Gastrocnemius medialis (tissue), 4 donors: ENCODE measurements at regions not wholly inside any gene's neighbourhood (a gene's known extent, or its start where the extent isn't known, plus 50 kb on each side); places are given as distances from the start of the nearest gene placed in this dataset.
A peak's percentile ranks its signal among the peaks of the same experiment; 100 is the strongest.

Experiments used
- ATAC-seq, 2 donors: fragments of 150-250 bp; one replicate each; pipeline ENCODE4 v1.9.1; 2016
- DNase-seq, 2 donors: peaks; one replicate each; pipeline ENCODE4 v3.0.0-alpha.2; 2019
- H3K27ac ChIP-seq, 4 donors: fragments of 200-600 bp; sonication (generic); 1 replicate in 1 of 4; 2 replicates in 3 of 4; pipeline ENCODE4 v1.5.1; 2016 to 2018; ENCODE audit warnings: mild to moderate bottlenecking in 2 of 4, moderate library complexity in 1 of 4
- H3K27me3 ChIP-seq, 3 donors: fragments of 200-600 bp; sonication (generic) in 2 of 3; 1 replicate in 1 of 3; 2 replicates in 2 of 3; pipeline versions ENCODE4 v1.5.1 to v1.6.0; 2016 to 2019; ENCODE audit warnings: mild to moderate bottlenecking in 1 of 3, moderate library complexity in 1 of 3
- H3K36me3 ChIP-seq, 2 donors: fragments of 200-600 bp; sonication (generic) in 1 of 2; one replicate each; pipeline ENCODE4 v1.5.1; 2017 to 2018
- H3K4me1 ChIP-seq, 2 donors: fragments of 200-600 bp; sonication (generic) in 1 of 2; one replicate each; pipeline ENCODE4 v1.5.1; 2016 to 2017; ENCODE audit warnings: mild to moderate bottlenecking in 2 of 2
- H3K4me3 ChIP-seq, 4 donors: fragments of 200-600 bp; sonication (generic) in 3 of 4; 1 replicate in 1 of 4; 2 replicates in 3 of 4; pipeline ENCODE4 v1.5.1; 2016 to 2019; ENCODE audit warnings: mild to moderate bottlenecking in 2 of 4
- H3K9me3 ChIP-seq, 3 donors: fragments of 200-600 bp; sonication (generic) in 2 of 3; 1 replicate in 1 of 3; 2 replicates in 2 of 3; pipeline ENCODE4 v1.5.1; 2016 to 2019
- CTCF ChIP-seq, 5 experiments: fragments of 450-650 bp in 3 of 5; fragments of 200-600 bp in 2 of 5; sonication (generic) in 2 of 5; IDR thresholded peaks in 4 of 5; conservative IDR thresholded peaks in 1 of 5; 1 replicate in 4 of 5; 2 replicates in 1 of 5; pipeline ENCODE4 v1.5.1; 2016 to 2019; ENCODE audit warnings: antibody characterized with exemption in 5 of 5, mild to moderate bottlenecking in 3 of 5, moderate library complexity in 3 of 5
- POLR2A ChIP-seq, 2 donors: fragments of 450-650 bp; IDR thresholded peaks; one replicate each; pipeline ENCODE4 v1.6.1; 2017; ENCODE audit warnings: antibody characterized with exemption in 2 of 2, mild to moderate bottlenecking in 2 of 2, moderate library complexity in 2 of 2
- in situ Hi-C, 4 donors: fragments of 200-750 bp; cut with MboI; loops; one replicate each; pipeline versions ENCODE4 v1.15.0 to v1.8.0; 2017; ENCODE audit warnings: low sequenced_read_pairs in 4 of 4
- intact Hi-C: fragments of 100-400 bp; cut with DNase I; formaldehyde crosslinking; loops from one replicate; pipeline ENCODE4 v1.15.1; 2023; ENCODE audit warnings: low total_unique reads

GRCh38 chr2:160908157-160908556 lies 252.1 kb upstream of the TANK start:
- Histone ChIP-seq H3K4me1 (no peaks in the 10 kb centered on the region), H3K27me3 (no peaks in the 10 kb centered on the region), H3K27ac (no peak overlapping the region), H3K9me3 (no peaks in the 10 kb centered on the region), H3K4me3 (no peak overlapping the region), H3K36me3 (no peaks in the 10 kb centered on the region)
- intact Hi-C loops, result no loop called here
- ATAC-seq (no peak), DNase-seq (no peak)
- in situ Hi-C loops, result no loop called here
- TF ChIP-seq CTCF (IDR thresholded peaks at IDR 0.05 in 4 of 5, conservative IDR thresholded peaks at IDR 0.05 in 1 of 5) (no peak), POLR2A (IDR thresholded peaks at IDR 0.05) (no peak)

DNA sequence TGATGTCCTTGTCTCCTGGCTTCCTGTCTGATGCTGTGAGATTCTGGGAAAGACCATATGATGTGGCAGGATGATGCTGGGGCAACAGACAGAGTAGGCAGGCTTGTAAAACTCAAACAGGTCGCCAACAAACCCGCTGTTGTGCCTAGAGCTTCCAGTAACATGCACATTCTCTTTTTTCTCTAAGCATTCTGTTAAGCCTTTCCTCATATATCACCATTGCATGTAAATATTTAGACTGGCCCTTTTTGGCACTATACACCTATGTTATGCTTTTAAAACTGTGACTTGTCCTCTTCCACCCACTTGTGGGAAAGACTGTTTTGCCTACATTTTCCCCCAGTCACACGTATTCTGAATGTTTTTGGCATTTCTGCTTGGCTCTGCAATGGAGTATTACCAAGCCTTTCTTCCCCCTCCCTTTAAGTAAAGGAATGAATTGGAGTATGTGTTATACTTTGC lies 250.4 kb upstream of the TANK start:
- no peak overlapping the region for H3K27ac ChIP-seq
- no peaks in the 10 kb centered on the region for H3K4me1 ChIP-seq
- no peak overlapping the region for H3K4me3 ChIP-seq
- DNase-seq (no peak), ATAC-seq (no peak)
- in situ Hi-C loops, result no loop called here
- intact Hi-C loops, result no loop called here
- TF ChIP-seq POLR2A (IDR thresholded peaks at IDR 0.05) (no peak), CTCF (IDR thresholded peaks at IDR 0.05 in 4 of 5, conservative IDR thresholded peaks at IDR 0.05 in 1 of 5) (no peak)
- no peaks in the 10 kb centered on the region for H3K36me3 ChIP-seq
- no peaks in the 10 kb centered on the region for H3K27me3 ChIP-seq
- no peaks in the 10 kb centered on the region for H3K9me3 ChIP-seq

DNA sequence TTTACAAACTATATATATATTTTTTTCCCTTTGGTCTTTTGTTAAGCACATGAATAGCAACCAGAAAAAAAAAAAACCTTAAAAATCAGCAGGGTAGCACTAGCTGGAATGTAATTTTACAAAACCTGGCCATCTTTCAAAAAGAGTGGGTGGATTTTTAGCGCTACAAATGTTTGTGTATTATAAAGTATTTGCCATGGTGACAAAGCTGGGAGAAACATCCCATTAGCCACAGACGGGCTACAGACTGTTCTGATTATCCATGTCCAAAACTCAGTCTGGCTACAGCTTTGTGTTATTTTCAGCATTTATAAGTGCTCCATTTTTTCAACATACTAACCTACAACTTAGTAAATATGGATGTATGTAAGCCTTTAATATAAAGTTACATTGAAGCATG lies 249.5 kb upstream of the TANK start:
- Histone ChIP-seq H3K9me3 (no peaks in the 10 kb centered on the region), H3K27me3 (no peaks in the 10 kb centered on the region), H3K4me3 (no peak overlapping the region), H3K27ac (no peak overlapping the region), H3K4me1 (no peaks in the 10 kb centered on the region), H3K36me3 (no peaks in the 10 kb centered on the region)
- DNase-seq (no peak), ATAC-seq (peak in 1 of 2 donors; percentile 52)
- in situ Hi-C loops (no loop called here), intact Hi-C loops (no loop called here)
- no peak for TF ChIP-seq POLR2A (IDR thresholded peaks at IDR 0.05)
- no peak for TF ChIP-seq CTCF (IDR thresholded peaks at IDR 0.05 in 4 of 5, conservative IDR thresholded peaks at IDR 0.05 in 1 of 5)

DNA sequence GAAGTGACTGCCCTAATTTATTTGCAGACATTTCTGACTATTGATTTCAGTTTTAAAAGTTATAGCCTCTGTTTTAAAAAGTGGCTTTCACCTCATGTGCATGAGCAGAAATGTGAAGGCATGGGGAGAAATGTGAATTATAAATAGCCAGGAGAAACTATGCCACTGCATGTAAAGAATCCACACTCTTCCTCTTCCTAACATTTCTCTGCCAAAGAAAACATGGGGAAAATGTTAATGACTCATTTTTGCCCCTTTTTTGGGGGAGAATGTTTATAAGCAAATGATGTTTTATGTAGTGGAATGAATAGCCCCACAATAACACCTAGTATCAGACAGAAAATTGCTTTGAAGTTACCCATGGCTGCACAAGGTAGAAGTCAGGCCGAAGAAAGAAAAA lies 249.0 kb upstream of the TANK start:
- intact Hi-C loops (no loop called here), in situ Hi-C loops (no loop called here)
- Histone ChIP-seq H3K27me3 (no peaks in the 10 kb centered on the region), H3K4me1 (no peaks in the 10 kb centered on the region), H3K36me3 (no peaks in the 10 kb centered on the region), H3K9me3 (no peaks in the 10 kb centered on the region), H3K4me3 (no peak overlapping the region), H3K27ac (no peak overlapping the region)
- TF ChIP-seq CTCF (IDR thresholded peaks at IDR 0.05 in 4 of 5, conservative IDR thresholded peaks at IDR 0.05 in 1 of 5) (no peak), POLR2A (IDR thresholded peaks at IDR 0.05) (no peak)
- no peak for DNase-seq
- ATAC-seq, result no peak

DNA sequence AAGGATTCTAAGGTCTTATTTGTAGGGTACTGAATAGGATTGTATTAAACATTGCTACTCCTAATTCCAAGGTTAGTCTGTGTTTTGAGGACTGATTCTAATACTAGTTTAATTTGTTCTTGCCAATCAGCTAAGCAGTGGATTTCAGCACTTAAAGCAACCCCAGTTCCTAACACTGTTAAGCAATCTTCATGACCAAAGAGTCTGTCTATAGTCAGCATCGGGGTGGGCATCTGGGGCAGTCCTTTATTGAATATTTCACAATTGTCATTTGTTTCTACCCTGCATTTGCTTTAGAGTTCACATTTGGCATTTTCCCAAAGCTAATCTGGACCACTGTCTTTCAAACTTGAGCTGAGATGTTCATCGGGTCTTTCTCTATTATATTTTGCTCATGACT lies 248.0 kb upstream of the TANK start:
- intact Hi-C loops (no loop called here), in situ Hi-C loops (no loop called here)
- Histone ChIP-seq H3K27me3 (no peaks in the 10 kb centered on the region), H3K4me1 (no peaks in the 10 kb centered on the region), H3K36me3 (no peaks in the 10 kb centered on the region), H3K27ac (no peak overlapping the region), H3K9me3 (no peaks in the 10 kb centered on the region), H3K4me3 (no peak overlapping the region)
- ATAC-seq (no peak), DNase-seq (no peak)
- no peak for TF ChIP-seq POLR2A (IDR thresholded peaks at IDR 0.05)
- no peak for TF ChIP-seq CTCF (IDR thresholded peaks at IDR 0.05 in 4 of 5, conservative IDR thresholded peaks at IDR 0.05 in 1 of 5)
